ENCODE measurements at regions not wholly inside any gene's neighbourhood (a gene's known extent, or its start where the extent isn't known, plus 50 kb on each side); places are given as distances from the start of the nearest gene placed in this dataset.

DNA sequence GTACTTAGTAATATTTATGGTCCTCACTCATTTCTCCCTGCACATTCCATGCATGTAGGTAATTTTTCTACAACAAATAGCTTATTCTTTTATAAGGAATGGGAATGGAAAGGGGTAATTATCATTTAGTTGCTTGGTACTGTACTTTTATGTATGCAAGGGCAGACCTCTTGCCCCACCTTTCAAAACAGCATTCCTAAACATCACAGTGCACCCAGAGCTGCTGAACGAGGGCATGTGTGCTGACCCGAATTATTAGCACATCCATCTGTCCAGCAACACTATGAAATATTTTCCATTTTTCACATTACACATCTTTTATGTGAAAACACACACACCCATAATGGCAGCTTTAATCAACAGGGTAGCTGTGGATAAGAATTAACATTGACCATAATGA is 228.6 kb upstream of the ARRDC3 start:
- no peaks in the 10 kb centered on the region for H3K36me3 Mint-ChIP-seq (ENCODE audit: insufficient read depth, unreplicated experiment)
- BruUV-seq (replicated peaks): no TSS peak

GRCh38 chr5:91607675-91608074 is 224.6 kb upstream of the ARRDC3 start:
- no peaks in the 10 kb centered on the region for H3K9me3 Mint-ChIP-seq (ENCODE audit: low read depth, unreplicated experiment)

More for the DNA sequence above, 228.6 kb upstream of the ARRDC3 start:
- Mint-ChIP-seq H3K4me1 (ENCODE audit: low read depth, unreplicated experiment) (no peaks in the 10 kb centered on the region), H3K27me3 (ENCODE audit: unreplicated experiment) (no peaks in the 10 kb centered on the region), H3K9me3 (ENCODE audit: low read depth, unreplicated experiment) (peaks cover 3% of the 10 kb centered on the region), H3K27ac (ENCODE audit: unreplicated experiment) (no peak overlapping the region), H3K4me3 (ENCODE audit: low read depth, unreplicated experiment) (no peak overlapping the region)
- no peak for DNase-seq
- CTCF ChIA-PET: interaction anchor here (0.6 kb wide), 1 partner anchor 173 kb away, joined by 6 read pairs; no protein-coding TSS in a partner anchor
- no peak for TF ChIP-seq CTCF (IDR thresholded peaks at IDR 0.05; ENCODE audit: unreplicated experiment)
- intact Hi-C loops (cut with micrococcal nuclease; ENCODE audit: unreplicated experiment): no loop called here

GRCh38 chr5:91599863-91600262 is 216.7 kb upstream of the ARRDC3 start:
- intact Hi-C loops (cut with micrococcal nuclease; ENCODE audit: unreplicated experiment): no loop called here
- Mint-ChIP-seq H3K9me3 (ENCODE audit: low read depth, unreplicated experiment) (peaks cover 5% of the 10 kb centered on the region), H3K4me1 (ENCODE audit: low read depth, unreplicated experiment) (no peaks in the 10 kb centered on the region), H3K27me3 (ENCODE audit: unreplicated experiment) (no peaks in the 10 kb centered on the region), H3K4me3 (ENCODE audit: low read depth, unreplicated experiment) (no peak overlapping the region), H3K36me3 (ENCODE audit: insufficient read depth, unreplicated experiment) (no peaks in the 10 kb centered on the region), H3K27ac (ENCODE audit: unreplicated experiment) (no peak overlapping the region)
- no peak for DNase-seq
- BruUV-seq (replicated peaks): no TSS peak
- CTCF ChIA-PET: no interaction called here
- no peak for TF ChIP-seq CTCF (IDR thresholded peaks at IDR 0.05; ENCODE audit: unreplicated experiment)

More at GRCh38 chr5:91607675-91608074, 224.6 kb upstream of the ARRDC3 start:
- CTCF ChIA-PET: no interaction called here
- BruUV-seq (replicated peaks): no TSS peak
- intact Hi-C loops (cut with micrococcal nuclease; ENCODE audit: unreplicated experiment): no loop called here
- H3K27me3 Mint-ChIP-seq (ENCODE audit: unreplicated experiment): no peaks in the 10 kb centered on the region
- no peak for TF ChIP-seq CTCF (IDR thresholded peaks at IDR 0.05; ENCODE audit: unreplicated experiment)
- no peaks in the 10 kb centered on the region for H3K4me1 Mint-ChIP-seq (ENCODE audit: low read depth, unreplicated experiment)
- H3K36me3 Mint-ChIP-seq (ENCODE audit: insufficient read depth, unreplicated experiment): no peaks in the 10 kb centered on the region
- no peak overlapping the region for H3K4me3 Mint-ChIP-seq (ENCODE audit: low read depth, unreplicated experiment)
- H3K27ac Mint-ChIP-seq (ENCODE audit: unreplicated experiment): no peak overlapping the region
- DNase-seq: no peak

DNA sequence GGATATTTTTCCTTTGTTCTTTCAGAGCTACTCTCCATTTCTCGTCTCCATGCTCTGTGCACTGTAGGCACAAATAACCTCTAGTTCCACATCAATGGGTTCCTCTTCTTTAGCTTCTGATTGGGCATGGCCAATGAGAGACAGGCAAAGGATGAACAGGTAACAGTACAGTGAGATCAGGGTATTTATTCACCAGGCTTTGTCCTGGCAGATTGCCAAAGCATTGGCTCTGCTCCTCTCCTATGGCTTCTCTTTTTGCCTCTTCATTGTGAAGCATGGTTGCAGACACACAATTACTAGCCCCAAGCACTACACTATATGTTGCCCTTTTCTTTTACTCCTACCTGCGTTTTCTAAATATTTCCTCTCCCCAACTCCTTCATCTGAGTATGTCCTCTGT is 215.1 kb upstream of the ARRDC3 start:
- H3K36me3 Mint-ChIP-seq (ENCODE audit: insufficient read depth, unreplicated experiment): no peaks in the 10 kb centered on the region
- H3K27ac Mint-ChIP-seq (ENCODE audit: unreplicated experiment): no peak overlapping the region
- CTCF ChIA-PET: interaction anchor here (0.5 kb wide), 1 partner anchor 154 kb away, joined by 3 read pairs; no protein-coding TSS in a partner anchor
- TF ChIP-seq CTCF (IDR thresholded peaks at IDR 0.05; ENCODE audit: unreplicated experiment): no peak
- H3K4me1 Mint-ChIP-seq (ENCODE audit: low read depth, unreplicated experiment): no peaks in the 10 kb centered on the region
- DNase-seq: no peak
- no peak overlapping the region for H3K4me3 Mint-ChIP-seq (ENCODE audit: low read depth, unreplicated experiment)
- BruUV-seq (replicated peaks): no TSS peak
- H3K9me3 Mint-ChIP-seq (ENCODE audit: low read depth, unreplicated experiment): peaks cover 8% of the 10 kb centered on the region
- H3K27me3 Mint-ChIP-seq (ENCODE audit: unreplicated experiment): no peaks in the 10 kb centered on the region
- intact Hi-C loops (cut with micrococcal nuclease; ENCODE audit: unreplicated experiment): no loop called here
